SK-N-SH (cell line): ENCODE measurements at regions not wholly inside any gene's neighbourhood (a gene's known extent, or its start where the extent isn't known, plus 50 kb on each side); places are given as distances from the start of the nearest gene placed in this dataset.

ENCODE experiments used
- CTCF ChIA-PET: fragments of 300-600, 350-600 bp; formaldehyde crosslinking; extraction: SDS; loops from one replicate; lab custom pipeline; 2021; lab: Yijun Ruan, JAX
- POLR2A ChIA-PET: fragments of 350-600 bp; sonication (Branson Sonifier 250); formaldehyde crosslinking; extraction: SDS; loops from one replicate; lab custom pipeline; 2020; ENCODE audit warnings: antibody characterized with exemption, inconsistent platforms; lab: Yijun Ruan, JAX
- DNase-seq: peaks from one replicate; pipeline ENCODE4 v3.0.0; 2012
- H2AFZ ChIP-seq: fragments of 200-600 bp; sonication (generic); 2 replicates; pipeline ENCODE4 v1.8.1; 2016; ENCODE audit warnings: antibody characterized with exemption, mild to moderate bottlenecking, low read depth
- H3F3A ChIP-seq: fragments of 200-600 bp; sonication (generic); replicated peaks from 2 replicates; pipeline ENCODE3; 2016; ENCODE audit warnings: antibody characterized with exemption, mild to moderate bottlenecking; ENCODE audit not compliant: insufficient read depth
- H3K27ac ChIP-seq, 2 experiments: fragments of 200-500 bp in 1 of 2; fragments of 200-600 bp in 1 of 2; sonication (Bioruptor generic) in 1 of 2; sonication (generic), shearing (Covaris generic) in 1 of 2; 2 replicates each; pipeline versions ENCODE4 v1.5.1 to v1.6.1; 2014 to 2016; ENCODE audit warnings: low read depth in 2 of 2, inconsistent platforms in 1 of 2, low read length in 1 of 2, mild to moderate bottlenecking in 1 of 2, mixed read lengths in 1 of 2
- H3K27me3 ChIP-seq: fragments of 200-600 bp; sonication (generic), shearing (Covaris generic); 2 replicates; pipeline ENCODE4 v1.6.1; 2016; ENCODE audit warnings: mixed run types; ENCODE audit not compliant: insufficient read depth
- H3K36me3 ChIP-seq, 2 experiments: fragments of 200-500 bp in 1 of 2; fragments of 200-600 bp in 1 of 2; sonication (Bioruptor generic) in 1 of 2; sonication (generic) in 1 of 2; replicated peaks in 1 of 2; 2 replicates each; pipeline versions ENCODE3 to v1.5.1; 2014 to 2016; ENCODE audit warnings: low read length in 1 of 2, mild to moderate bottlenecking in 1 of 2; ENCODE audit not compliant: insufficient read depth in 2 of 2, control insufficient read depth in 1 of 2
- H3K4me1 ChIP-seq, 2 experiments: fragments of 200-500 bp in 1 of 2; fragments of 200-600 bp in 1 of 2; sonication (Bioruptor generic) in 1 of 2; sonication (generic), shearing (Covaris generic) in 1 of 2; 2 replicates each; pipeline versions ENCODE4 v1.5.1 to v1.6.1; 2014 to 2016; ENCODE audit warnings: low read depth in 1 of 2, low read length in 1 of 2, mixed run types in 1 of 2; ENCODE audit not compliant: insufficient read depth in 2 of 2, control insufficient read depth in 1 of 2
- H3K4me2 ChIP-seq: fragments of 200-600 bp; sonication (generic), shearing (Covaris generic); 2 replicates; pipeline ENCODE4 v1.6.1; 2017; ENCODE audit warnings: mixed run types
- H3K4me3 ChIP-seq, 2 experiments: fragments of 200-500 bp in 1 of 2; fragments of 200-600 bp in 1 of 2; sonication (Bioruptor generic) in 1 of 2; sonication (generic), shearing (Covaris generic) in 1 of 2; 2 replicates each; pipeline versions ENCODE4 v1.5.1 to v1.8.1; 2014 to 2016; ENCODE audit warnings: low read depth in 2 of 2, inconsistent platforms in 1 of 2, low read length in 1 of 2, mild to moderate bottlenecking in 1 of 2, mixed read lengths in 1 of 2, moderate library complexity in 1 of 2
- H3K79me2 ChIP-seq: fragments of 200-600 bp; sonication (generic); 2 replicates; pipeline ENCODE4 v1.8.1; 2017; ENCODE audit warnings: mild to moderate bottlenecking; ENCODE audit not compliant: insufficient read depth
- H3K9ac ChIP-seq: fragments of 200-600 bp; sonication (generic); 2 replicates; pipeline ENCODE4 v1.6.1; 2017; ENCODE audit warnings: mixed run types
- H3K9me2 ChIP-seq: fragments of 200-600 bp; sonication (generic); 2 replicates; pipeline ENCODE4 v1.6.1; 2017; ENCODE audit warnings: mixed run types
- H3K9me3 ChIP-seq: fragments of 200-600 bp; sonication (generic); 2 replicates; pipeline ENCODE4 v1.6.1; 2017; ENCODE audit warnings: mixed run types, mild to moderate bottlenecking, moderate library complexity
- H4K20me1 ChIP-seq: fragments of 200-600 bp; sonication (generic); 2 replicates; pipeline ENCODE4 v1.6.1; 2017; ENCODE audit warnings: mild to moderate bottlenecking, mixed run types; ENCODE audit not compliant: insufficient read depth
- CHD2 ChIP-seq: fragments of 150-350 bp; IDR thresholded peaks from 2 replicates; pipeline ENCODE4 v1.6.1; 2018; ENCODE audit warnings: low read length; ENCODE audit not compliant: partially characterized antibody
- ELF1 ChIP-seq: IDR thresholded peaks from 2 replicates; pipeline ENCODE4 v1.4.0; 2012
- EP300 ChIP-seq, 2 experiments: IDR thresholded peaks; 2 replicates each; pipeline versions ENCODE4 v1.4.0 to v1.6.1; 2012; ENCODE audit warnings: borderline replicate concordance in 1 of 2, low read depth in 1 of 2, low read length in 1 of 2
- EZH2phosphoT487 ChIP-seq: fragments of 200-600 bp; sonication (generic); IDR thresholded peaks from 2 replicates; pipeline ENCODE4 v1.6.1; 2017; ENCODE audit warnings: low read depth, mixed run types, mild to moderate bottlenecking, antibody characterized with exemption, moderate library complexity, borderline replicate concordance
- FOSL2 ChIP-seq: IDR thresholded peaks from 2 replicates; pipeline ENCODE4 v1.4.0; 2012; ENCODE audit warnings: low read depth, mild to moderate bottlenecking, moderate library complexity, borderline replicate concordance
- FOXJ3 ChIP-seq: sonication (generic); formaldehyde crosslinking; IDR thresholded peaks from 2 replicates; pipeline ENCODE4 v1.5.1; 2020; ENCODE audit warnings: mild to moderate bottlenecking, missing genetic modification reagents
- FOXM1 ChIP-seq: IDR thresholded peaks from 2 replicates; pipeline ENCODE4 v1.4.0; 2012; ENCODE audit warnings: low read depth, mild to moderate bottlenecking
- GATA2 ChIP-seq: sonication (generic); formaldehyde crosslinking; IDR thresholded peaks from 2 replicates; pipeline ENCODE4 v1.5.0; 2020; ENCODE audit warnings: mild to moderate bottlenecking, missing genetic modification reagents
- JUND ChIP-seq: IDR thresholded peaks from 2 replicates; pipeline ENCODE4 v1.4.0; 2012
- MAX ChIP-seq: IDR thresholded peaks from 2 replicates; pipeline ENCODE4 v1.4.0; 2012; ENCODE audit warnings: low read depth
- MEF2A ChIP-seq: IDR thresholded peaks from 2 replicates; pipeline ENCODE4 v1.4.0; 2012; ENCODE audit warnings: low read depth, borderline replicate concordance
- MXI1 ChIP-seq: IDR thresholded peaks from 2 replicates; pipeline ENCODE4 v1.6.1; 2012; ENCODE audit warnings: mild to moderate bottlenecking, low read depth, low read length, improper control_type of control experiment
- NRF1 ChIP-seq: IDR thresholded peaks from 2 replicates; pipeline ENCODE4 v1.6.1; 2012; ENCODE audit warnings: low read depth, mild to moderate bottlenecking, low read length
- PBX3 ChIP-seq: IDR thresholded peaks from 2 replicates; pipeline ENCODE4; 2012
- RAD21 ChIP-seq: IDR thresholded peaks from 2 replicates; pipeline ENCODE4 v1.6.1; 2012; ENCODE audit warnings: mild to moderate bottlenecking, low read length
- RCOR1 ChIP-seq: fragments of 150-350 bp; IDR thresholded peaks from 2 replicates; pipeline ENCODE4 v1.6.1; 2017; ENCODE audit warnings: antibody characterized with exemption, low read length
- REST ChIP-seq: IDR thresholded peaks from 2 replicates; pipeline ENCODE4 v1.6.1; 2012; ENCODE audit warnings: mild to moderate bottlenecking, low read depth, low read length, moderate library complexity
- RFX5 ChIP-seq: IDR thresholded peaks from 2 replicates; pipeline ENCODE4 v1.6.1; 2012; ENCODE audit warnings: mild to moderate bottlenecking, improper control_type of control experiment, low read length
- RXRA ChIP-seq: IDR thresholded peaks from 2 replicates; pipeline ENCODE4 v1.4.0; 2012; ENCODE audit warnings: low read depth, mild to moderate bottlenecking, borderline replicate concordance
- SIN3A ChIP-seq: IDR thresholded peaks from 2 replicates; pipeline ENCODE4 v1.6.1; 2012; ENCODE audit warnings: low read depth, mild to moderate bottlenecking, low read length, moderate library complexity, borderline replicate concordance
- TAF1 ChIP-seq: IDR thresholded peaks from 2 replicates; pipeline ENCODE4 v1.6.1; 2012; ENCODE audit warnings: low read depth, mild to moderate bottlenecking, low read length, moderate library complexity, borderline replicate concordance
- TCF12 ChIP-seq: IDR thresholded peaks from 2 replicates; pipeline ENCODE4 v1.4.0; 2012
- USF1 ChIP-seq: IDR thresholded peaks from 2 replicates; pipeline ENCODE4 v1.4.0; 2012; ENCODE audit warnings: low read depth, borderline replicate concordance
- YY1 ChIP-seq: IDR thresholded peaks from 2 replicates; pipeline ENCODE4 v1.4.0; 2012; ENCODE audit warnings: low read depth, mild to moderate bottlenecking
- WGBS: methylation state at CpG from one replicate; pipeline ENCODE4 v1.1.6; 2017; ENCODE audit warnings: low lambda C conversion rate; 5-methylcytosine and 5-hydroxymethylcytosine counted together

- CTCF ChIA-PET = no interaction called here
- Histone ChIP-seq H3K9me3 (no peaks in the 10 kb centered on the region), H3K79me2 (no peaks in the 10 kb centered on the region), H2AFZ (no peak overlapping the region), H3K36me3 (no peaks in the 10 kb centered on the region), H3K27me3 (no peaks in the 10 kb centered on the region), H3F3A (no peaks in the 10 kb centered on the region), H3K9me2 (no peaks in the 10 kb centered on the region), H3K4me2 (no peak overlapping the region), H3K4me1 (peaks cover 0 to 9% of the 10 kb centered on the region in 2 experiments; a peak in 3 of 4 replicates), H4K20me1 (no peaks in the 10 kb centered on the region), H3K27ac (no peak overlapping the region), H3K4me3 (no peak overlapping the region), H3K9ac (no peak overlapping the region)
- TF ChIP-seq MAX (no peak), JUND (no peak), NRF1 (no peak), EP300 (IDR thresholded peaks at IDR 0.05; ENCODE audit: borderline replicate concordance in 1 of 2, low read depth in 1 of 2, low read length in 1 of 2) (peak in 1 of 2 experiments; percentile 65; a peak in 1 of 4 replicates), RCOR1 (peak; percentile 53; the same call in 1 of the 2 replicates), SIN3A (no peak), USF1 (no peak), GATA2 (CRISPR knock-in tag) (peak; percentile 59)
- 49% methylated on average over 5 of the region's 5 CpGs for WGBS
- no peak for DNase-seq
- POLR2A ChIA-PET = no interaction called here
Observed at GRCh38 chr9:82363682-82364081, 375.1 kb downstream of the SPATA31D1 start.

GRCh38 chr9:82367016-82367415 is 378.4 kb downstream of the SPATA31D1 start:
- ChIA-PET POLR2A (interaction anchor here (0.6 kb wide), 1 partner anchor 218 kb away, joined by 3 read pairs; no protein-coding TSS in a partner anchor), CTCF (no interaction called here)
- Histone ChIP-seq H3K9me3 (no peaks in the 10 kb centered on the region), H3K79me2 (no peaks in the 10 kb centered on the region), H3F3A (no peaks in the 10 kb centered on the region), H4K20me1 (no peaks in the 10 kb centered on the region), H3K27me3 (no peaks in the 10 kb centered on the region), H3K4me2 (no peak overlapping the region), H3K9me2 (no peaks in the 10 kb centered on the region), H3K4me1 (peaks cover 0 to 9% of the 10 kb centered on the region in 2 experiments; a peak in 3 of 4 replicates), H2AFZ (peak overlapping the region; percentile 14; the same call in 1 of the 2 replicates), H3K4me3 (no peak overlapping the region), H3K27ac (no peak overlapping the region), H3K9ac (no peak overlapping the region), H3K36me3 (no peaks in the 10 kb centered on the region)
- DNase-seq = peak; percentile 40
- WGBS = 23% methylated on average over 2 of the region's 2 CpGs
- TF ChIP-seq MXI1 (peak; percentile 21; the same call in 1 of the 2 replicates), TCF12 (peak; percentile 56), RCOR1 (peak; percentile 67; the same call in 1 of the 2 replicates), REST (no peak), ELF1 (no peak), FOSL2 (no peak), RFX5 (no peak), MEF2A (no peak), EZH2phosphoT487 (no peak), RXRA (no peak), YY1 (no peak), TAF1 (no peak), GATA2 (CRISPR knock-in tag) (peak; percentile 87), USF1 (no peak), CHD2 (peak; percentile 70), FOXJ3 (CRISPR knock-in tag) (peak; percentile 88), FOXM1 (no peak), RAD21 (no peak), PBX3 (no peak)
